Endothelial cell of umbilical vein (primary cell): ENCODE measurements at regions not wholly inside any gene's neighbourhood (a gene's known extent, or its start where the extent isn't known, plus 50 kb on each side); places are given as distances from the start of the nearest gene placed in this dataset.

ENCODE experiments used
- BruUV-seq: library from RNA; stranded (reverse); fragments of 400-500 nt; replicated peaks from 2 replicates; lab custom pipeline; 2021; lab: Mats Ljungman, UMichigan
- CTCF ChIA-PET: fragments of 300-600, 350-600 bp; sonication (Branson Sonifier 250); formaldehyde crosslinking; loops from one replicate; lab custom pipeline; 2021; ENCODE audit warnings: antibody characterized with exemption, inconsistent platforms; lab: Charles Lee
- POLR2A ChIA-PET: fragments of 300-600, 350-600 bp; sonication (Branson Sonifier 250); formaldehyde crosslinking; loops from one replicate; lab custom pipeline; 2021; ENCODE audit warnings: antibody characterized with exemption, inconsistent platforms; lab: Charles Lee
- DNase-seq: peaks from one replicate; pipeline ENCODE4 v3.0.0-alpha.2; 2011; ENCODE audit warnings: low read depth, low spot score
- FAIRE-seq: peaks from 2 replicates; lab custom pipeline; 2011; peaks lifted over from hg19 to GRCh38; lab: Jason Lieb, UNC
- H2AFZ ChIP-seq: 2 replicates; pipeline ENCODE4 v1.6.0; 2012; ENCODE audit warnings: low read depth, low read length, control low read depth, inconsistent platforms
- H3K27ac ChIP-seq: 2 replicates; pipeline ENCODE4 v1.5.1; 2011; ENCODE audit warnings: low read depth, mild to moderate bottlenecking, control low read depth, low read length, moderate library complexity; ENCODE audit not compliant: insufficient read depth
- H3K27me3 ChIP-seq, 2 experiments: 2 replicates each; pipeline versions ENCODE4 v1.6.0 to v1.6.1; 2011; ENCODE audit warnings: low read length in 2 of 2, mixed read lengths in 1 of 2; ENCODE audit not compliant: control insufficient read depth in 2 of 2, insufficient read depth in 2 of 2
- H3K36me3 ChIP-seq, 2 experiments: 2 replicates in 1 of 2; 3 replicates in 1 of 2; pipeline ENCODE4 v1.5.1; 2011; ENCODE audit warnings: low read length in 2 of 2, mild to moderate bottlenecking in 1 of 2, moderate library complexity in 1 of 2; ENCODE audit not compliant: control insufficient read depth in 2 of 2, insufficient read depth in 2 of 2; ENCODE audit errors: extremely low read depth in 1 of 2
- H3K4me1 ChIP-seq: 3 replicates; pipeline ENCODE4 v1.5.1; 2011; ENCODE audit warnings: mild to moderate bottlenecking, low read length; ENCODE audit not compliant: control insufficient read depth, insufficient read depth; ENCODE audit errors: extremely low read depth
- H3K4me2 ChIP-seq: 2 replicates; pipeline ENCODE4 v1.6.1; 2011; ENCODE audit warnings: low read length, control low read depth, mixed read lengths; ENCODE audit not compliant: insufficient read depth
- H3K4me3 ChIP-seq, 3 experiments: fragments of 200-600 bp in 1 of 3; sonication (generic), shearing (Covaris generic) in 1 of 3; replicated peaks in 1 of 3; 2 replicates each; pipeline ENCODE4 v1.5.1; 2011 to 2016; ENCODE audit warnings: control low read depth in 3 of 3, low read length in 3 of 3, mild to moderate bottlenecking in 2 of 3, inconsistent platforms in 1 of 3, low read depth in 1 of 3, moderate library complexity in 1 of 3; ENCODE audit not compliant: insufficient read depth in 1 of 3
- H3K79me2 ChIP-seq: 2 replicates; pipeline ENCODE4 v1.6.0; 2012; ENCODE audit warnings: low read length, inconsistent platforms; ENCODE audit not compliant: control insufficient read depth, insufficient read depth
- H3K9ac ChIP-seq: replicated peaks from 2 replicates; pipeline ENCODE3; 2011; ENCODE audit warnings: low read length, control low read depth; ENCODE audit not compliant: insufficient read depth; ENCODE audit errors: extremely low read depth
- H3K9me1 ChIP-seq: replicated peaks from 3 replicates; pipeline ENCODE4 v1.6.0; 2011; ENCODE audit warnings: mild to moderate bottlenecking, low read length; ENCODE audit not compliant: control insufficient read depth, insufficient read depth; ENCODE audit errors: extremely low read depth
- H3K9me3 ChIP-seq: replicated peaks from 2 replicates; pipeline ENCODE4 v1.5.1; 2012; ENCODE audit warnings: low read length, inconsistent platforms; ENCODE audit not compliant: control insufficient read depth, insufficient read depth
- H4K20me1 ChIP-seq: replicated peaks from 2 replicates; pipeline ENCODE3; 2011; ENCODE audit warnings: mild to moderate bottlenecking, low read length; ENCODE audit not compliant: control insufficient read depth, insufficient read depth; ENCODE audit errors: extremely low read depth
- EZH2 ChIP-seq: IDR thresholded peaks from 2 replicates; pipeline ENCODE4 v1.6.1; 2012; ENCODE audit warnings: borderline replicate concordance, low read depth, mild to moderate bottlenecking, moderate library complexity, low read length, inconsistent platforms; ENCODE audit not compliant: severe bottlenecking
- GATA2 ChIP-seq: IDR thresholded peaks from 2 replicates; pipeline ENCODE4 v1.7.0; 2011; ENCODE audit warnings: low read depth, mild to moderate bottlenecking, moderate library complexity, mixed read lengths, low read length; ENCODE audit not compliant: insufficient read length, insufficient read depth
- JUN ChIP-seq: IDR thresholded peaks from 2 replicates; pipeline ENCODE4 v1.6.1; 2011; ENCODE audit warnings: borderline replicate concordance, low read depth; ENCODE audit not compliant: insufficient read length, insufficient read depth
- POLR2AphosphoS5 ChIP-seq: IDR thresholded peaks from 2 replicates; pipeline ENCODE4 v1.6.1; 2012; ENCODE audit warnings: low read depth, mild to moderate bottlenecking, control low read depth, low read length, moderate library complexity; ENCODE audit not compliant: insufficient read depth
- dilution Hi-C: fragments of 300-500 bp; cut with MboI; formaldehyde crosslinking; loops from one replicate; pipeline ENCODE4 v1.15.0; 2019; ENCODE audit warnings: low sequenced_read_pairs; ENCODE audit not compliant: extremely low pct_ligation_motif_present
- intact Hi-C: fragments of 100-400 bp; cut with micrococcal nuclease; formaldehyde crosslinking; loops from one replicate; pipeline ENCODE4 v1.10.0; 2022
- TF ChIP-seq, protein P1 (sequence below), 2 donors: IDR thresholded peaks; 1 replicate in 1 of 2; 2 replicates in 1 of 2; pipeline ENCODE4 v1.5.1; 2011; ENCODE audit warnings: low read length in 2 of 2, mild to moderate bottlenecking in 2 of 2, moderate library complexity in 2 of 2, control low read depth in 1 of 2, inconsistent platforms in 1 of 2, low read depth in 1 of 2; ENCODE audit not compliant: insufficient read depth in 1 of 2; ENCODE audit errors: extremely low read depth in 1 of 2
- TF ChIP-seq, protein P2 (sequence below): IDR thresholded peaks from 2 replicates; pipeline ENCODE4 v1.6.1; 2011; ENCODE audit not compliant: insufficient read depth, insufficient read length

DNA sequence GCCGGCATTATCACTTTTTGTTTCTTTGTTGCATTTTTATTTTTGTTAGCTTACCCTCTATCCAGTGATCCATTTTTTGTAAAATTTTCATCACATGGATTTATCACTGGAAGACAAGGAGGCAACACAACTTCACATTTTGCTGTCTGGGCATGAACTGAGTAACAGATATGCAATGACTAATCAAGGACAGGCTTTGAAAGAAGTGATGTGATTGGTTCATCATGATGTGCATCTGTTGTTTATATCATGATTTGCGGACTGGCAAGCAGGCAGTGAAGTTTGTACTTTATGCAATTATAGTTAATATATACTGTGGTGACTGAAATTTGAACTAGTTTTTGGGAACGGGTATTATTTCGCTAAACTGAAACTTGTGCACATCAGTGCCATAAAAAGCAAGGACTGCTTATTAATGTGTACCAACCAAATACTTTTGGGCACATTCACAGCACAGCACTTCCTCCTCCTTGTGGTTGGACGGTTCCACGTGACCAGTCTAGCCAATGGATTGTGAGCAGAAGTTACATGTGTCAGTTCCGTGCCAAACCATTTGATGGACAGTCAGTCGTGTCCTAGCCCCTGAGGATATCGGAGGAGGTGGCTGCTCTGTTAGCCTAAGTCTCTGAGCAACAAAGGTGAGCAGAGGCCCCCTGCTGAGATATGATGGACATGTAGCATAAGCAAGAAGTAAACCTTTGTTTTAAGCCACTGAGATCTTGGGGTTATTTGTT lies 201.4 kb upstream of the SIX2 start:
- no peak for FAIRE-seq
- TF ChIP-seq, protein P1, sequence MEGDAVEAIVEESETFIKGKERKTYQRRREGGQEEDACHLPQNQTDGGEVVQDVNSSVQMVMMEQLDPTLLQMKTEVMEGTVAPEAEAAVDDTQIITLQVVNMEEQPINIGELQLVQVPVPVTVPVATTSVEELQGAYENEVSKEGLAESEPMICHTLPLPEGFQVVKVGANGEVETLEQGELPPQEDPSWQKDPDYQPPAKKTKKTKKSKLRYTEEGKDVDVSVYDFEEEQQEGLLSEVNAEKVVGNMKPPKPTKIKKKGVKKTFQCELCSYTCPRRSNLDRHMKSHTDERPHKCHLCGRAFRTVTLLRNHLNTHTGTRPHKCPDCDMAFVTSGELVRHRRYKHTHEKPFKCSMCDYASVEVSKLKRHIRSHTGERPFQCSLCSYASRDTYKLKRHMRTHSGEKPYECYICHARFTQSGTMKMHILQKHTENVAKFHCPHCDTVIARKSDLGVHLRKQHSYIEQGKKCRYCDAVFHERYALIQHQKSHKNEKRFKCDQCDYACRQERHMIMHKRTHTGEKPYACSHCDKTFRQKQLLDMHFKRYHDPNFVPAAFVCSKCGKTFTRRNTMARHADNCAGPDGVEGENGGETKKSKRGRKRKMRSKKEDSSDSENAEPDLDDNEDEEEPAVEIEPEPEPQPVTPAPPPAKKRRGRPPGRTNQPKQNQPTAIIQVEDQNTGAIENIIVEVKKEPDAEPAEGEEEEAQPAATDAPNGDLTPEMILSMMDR (IDR thresholded peaks at IDR 0.05; ENCODE audit: extremely low read depth in 1 of 2, insufficient read depth in 1 of 2, low read depth in 1 of 2, low read length in 2 of 2), result no peak
- TF ChIP-seq, protein P2, sequence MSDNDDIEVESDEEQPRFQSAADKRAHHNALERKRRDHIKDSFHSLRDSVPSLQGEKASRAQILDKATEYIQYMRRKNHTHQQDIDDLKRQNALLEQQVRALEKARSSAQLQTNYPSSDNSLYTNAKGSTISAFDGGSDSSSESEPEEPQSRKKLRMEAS, result no peak
- no peak for TF ChIP-seq POLR2AphosphoS5
- TF ChIP-seq GATA2, result no peak
- TF ChIP-seq JUN, result no peak
- TF ChIP-seq EZH2, result no peak
- Histone ChIP-seq H3K27me3 (no peaks in the 10 kb centered on the region), H3K4me2 (no peak overlapping the region), H3K4me1 (no peaks in the 10 kb centered on the region), H3K4me3 (no peak overlapping the region), H4K20me1 (no peaks in the 10 kb centered on the region), H3K36me3 (no peaks in the 10 kb centered on the region), H3K27ac (no peak overlapping the region), H3K9me3 (no peaks in the 10 kb centered on the region), H2AFZ (no peak overlapping the region), H3K9me1 (no peaks in the 10 kb centered on the region), H3K79me2 (no peaks in the 10 kb centered on the region), H3K9ac (no peak overlapping the region)
- ChIA-PET POLR2A (no interaction called here), CTCF (no interaction called here)
- intact Hi-C loops (no loop called here), dilution Hi-C loops (no loop called here)
- no TSS peak for BruUV-seq
- no peak for DNase-seq
